Fibroblast of villous mesenchyme (primary cell): ENCODE measurements at regions not wholly inside any gene's neighbourhood (a gene's known extent, or its start where the extent isn't known, plus 50 kb on each side); places are given as distances from the start of the nearest gene placed in this dataset.

Source experiments
- DNase-seq: peaks from one replicate; pipeline ENCODE4 v3.0.0-alpha.2; 2010; ENCODE audit warnings: low read depth
- H3K4me3 ChIP-seq: 2 replicates; pipeline ENCODE4 v1.5.1; 2011; ENCODE audit warnings: low read depth, mild to moderate bottlenecking, low read length
- CTCF ChIP-seq: IDR thresholded peaks from 2 replicates; pipeline ENCODE4 v1.5.1; 2012; ENCODE audit warnings: low read depth, mild to moderate bottlenecking, low read length; ENCODE audit not compliant: insufficient read depth

GRCh38 chr20:39309458-39309857, 347.3 kb downstream of the DHX35 start:
- no peak for DNase-seq
- TF ChIP-seq CTCF, result no peak
- no peak overlapping the region for H3K4me3 ChIP-seq

GRCh38 chr20:39302312-39302711, 340.2 kb downstream of the DHX35 start:
- no peak for DNase-seq
- H3K4me3 ChIP-seq, result no peak overlapping the region
- no peak for TF ChIP-seq CTCF

- H3K4me3 ChIP-seq, result no peak overlapping the region
- TF ChIP-seq CTCF, result no peak
- DNase-seq, result no peak
Observed at GRCh38 chr20:39299783-39300182, 337.6 kb downstream of the DHX35 start.

- H3K4me3 ChIP-seq, result no peak overlapping the region
- no peak for TF ChIP-seq CTCF
- no peak for DNase-seq
Observed at GRCh38 chr20:39298571-39299506, 336.7 kb downstream of the DHX35 start.

- no peak for DNase-seq
- TF ChIP-seq CTCF, result no peak
- H3K4me3 ChIP-seq, result no peak overlapping the region
Observed at GRCh38 chr20:39298121-39298520, 336.0 kb downstream of the DHX35 start.

- no peak overlapping the region for H3K4me3 ChIP-seq
- TF ChIP-seq CTCF, result no peak
- no peak for DNase-seq
Observed at GRCh38 chr20:39295301-39295700, 333.2 kb downstream of the DHX35 start.
